Pons (tissue), 1 donor: ENCODE measurements at regions not wholly inside any gene's neighbourhood (a gene's known extent, or its start where the extent isn't known, plus 50 kb on each side); places are given as distances from the start of the nearest gene placed in this dataset.
"Not testable (repeated sequence)": the region's sequence is repeated elsewhere in the genome, so short reads cannot be mapped to it uniquely, and the experiment has no call there.

Experiments used
- DNase-seq: peaks from one replicate; pipeline ENCODE4 v3.0.0-alpha.2; 2016; ENCODE audit warnings: low spot score

GRCh38 chrX:39675619-39676018 lies 422.1 kb downstream of the BCOR start:
- peak; percentile 4 for DNase-seq

GRCh38 chrX:39676434-39676833 lies 421.3 kb downstream of the BCOR start:
- no peak for DNase-seq

- DNase-seq, result no peak
These were observed 420.2 kb downstream of the BCOR start for GRCh38 chrX:39677585-39677977.

DNA sequence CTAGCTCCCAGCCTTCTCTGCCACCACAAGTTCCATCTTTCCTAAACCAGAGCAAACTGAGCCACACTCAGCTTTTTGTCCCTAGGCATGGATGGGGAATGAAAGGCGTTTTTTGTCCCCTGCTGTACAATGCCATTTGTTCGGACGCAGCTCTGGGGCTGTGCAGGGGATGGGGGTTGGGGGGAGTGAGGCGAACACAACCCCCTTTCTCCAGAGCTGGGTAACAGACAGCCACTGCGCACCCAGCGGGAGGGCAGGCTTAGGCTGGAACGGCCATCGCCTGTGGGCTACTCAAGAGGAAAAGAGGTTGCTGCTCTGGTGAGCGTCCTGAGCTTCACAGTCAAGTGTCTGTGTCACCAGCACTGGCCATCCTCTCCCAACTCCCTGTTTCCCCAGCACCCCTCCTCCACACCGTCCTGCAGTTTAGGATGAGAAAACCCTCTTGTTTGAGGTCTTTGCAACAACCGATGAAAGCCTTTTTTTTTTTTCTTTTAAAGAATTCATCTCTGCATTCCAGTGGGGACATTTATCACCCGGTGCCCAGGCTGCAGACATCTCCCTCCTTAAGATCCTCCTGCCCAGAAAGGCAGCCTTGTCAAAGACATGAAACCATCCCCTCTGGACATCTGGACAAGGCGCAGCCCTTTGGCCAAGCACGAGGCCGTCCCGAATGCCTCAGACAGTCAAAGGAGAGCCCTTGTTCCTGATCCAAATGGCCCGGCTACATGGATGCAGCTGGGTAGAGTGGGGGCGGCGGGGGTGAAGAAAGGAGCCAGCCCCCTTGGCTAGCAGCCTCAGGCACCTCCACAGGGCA lies 419.6 kb downstream of the BCOR start:
- peak; percentile 92 for DNase-seq

DNA sequence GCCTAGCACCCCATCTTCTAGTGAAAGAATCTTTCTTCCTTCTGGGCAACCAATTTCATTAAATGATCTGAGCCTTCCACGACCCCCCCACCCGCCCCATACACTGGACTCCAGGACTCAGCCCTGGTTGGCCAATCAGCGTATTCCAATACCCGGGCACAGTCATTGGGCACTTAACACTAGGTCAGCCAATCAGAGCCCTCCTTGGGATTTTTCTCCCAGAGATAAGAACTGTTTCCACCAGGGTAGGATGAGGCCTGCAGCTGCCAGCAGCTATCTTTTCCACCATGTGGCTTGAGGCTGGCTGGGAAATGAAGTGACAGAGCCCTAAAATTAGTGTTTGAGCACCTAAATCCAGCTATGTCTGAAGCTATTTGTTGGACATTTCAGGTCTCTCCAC lies 418.8 kb downstream of the BCOR start:
- DNase-seq, result peak; percentile 51

GRCh38 chrX:39679497-39680157 lies 418.1 kb downstream of the BCOR start:
- no peak for DNase-seq

DNA sequence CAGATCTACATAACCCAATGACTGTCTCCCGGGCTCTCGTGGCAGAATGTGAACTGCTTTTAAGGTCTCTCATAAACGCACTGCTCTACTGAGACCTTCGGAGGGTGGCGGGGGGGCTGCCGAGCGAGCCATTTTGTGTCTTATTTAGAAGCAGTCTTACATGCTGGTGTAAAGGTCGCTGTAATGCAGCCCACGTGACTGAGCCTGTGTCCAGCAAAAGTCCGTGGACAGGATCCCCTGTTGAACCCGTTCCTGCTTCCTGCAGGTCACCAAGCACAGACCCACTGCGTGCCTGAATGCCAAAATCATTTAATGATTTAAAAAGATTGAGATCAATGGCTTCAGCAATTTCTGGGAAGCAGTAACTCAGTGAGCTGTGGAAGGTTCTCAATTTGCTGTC lies 415.9 kb downstream of the BCOR start:
- no peak for DNase-seq

DNA sequence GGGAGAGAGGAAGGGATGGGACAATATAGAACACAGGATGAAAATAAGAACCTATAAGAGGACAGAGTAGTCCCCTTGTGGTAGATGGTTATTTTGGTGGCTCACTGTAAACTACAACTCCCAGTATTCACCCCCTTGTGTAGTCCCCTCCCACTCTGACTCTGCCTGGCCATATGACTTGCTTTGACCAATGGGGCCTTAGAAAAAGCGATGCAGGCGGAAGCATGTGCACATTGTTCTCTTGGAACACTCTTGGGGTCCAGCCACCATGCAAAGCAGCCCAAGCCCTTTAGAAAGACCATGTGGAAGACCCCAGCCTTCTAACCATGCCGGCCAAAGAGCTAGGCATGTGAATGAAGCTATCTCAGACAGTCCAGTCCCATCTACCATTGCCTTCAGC lies 415.0 kb downstream of the BCOR start:
- no peak for DNase-seq

DNA sequence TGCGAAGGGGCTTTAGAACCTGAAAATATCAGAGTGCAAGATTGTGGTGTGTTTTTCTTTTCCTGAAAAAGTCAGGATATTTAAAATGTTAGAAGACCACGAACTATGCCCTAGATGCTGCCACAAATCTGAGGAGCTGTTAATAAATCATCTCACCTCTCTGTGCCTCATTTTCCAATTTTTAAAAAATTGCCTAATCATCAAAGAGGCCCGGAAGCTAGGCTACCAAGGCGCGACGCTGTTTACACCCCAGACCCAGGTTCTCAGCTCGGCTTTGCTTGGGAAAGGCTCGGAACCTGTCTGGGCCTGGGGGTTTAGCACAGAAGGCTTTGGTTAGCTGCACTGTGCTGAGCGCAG lies 409.6 kb downstream of the BCOR start:
- DNase-seq, result no peak

GRCh38 chrX:39688576-39689375 lies 409.0 kb downstream of the BCOR start:
- peak; percentile 65 for DNase-seq

DNA sequence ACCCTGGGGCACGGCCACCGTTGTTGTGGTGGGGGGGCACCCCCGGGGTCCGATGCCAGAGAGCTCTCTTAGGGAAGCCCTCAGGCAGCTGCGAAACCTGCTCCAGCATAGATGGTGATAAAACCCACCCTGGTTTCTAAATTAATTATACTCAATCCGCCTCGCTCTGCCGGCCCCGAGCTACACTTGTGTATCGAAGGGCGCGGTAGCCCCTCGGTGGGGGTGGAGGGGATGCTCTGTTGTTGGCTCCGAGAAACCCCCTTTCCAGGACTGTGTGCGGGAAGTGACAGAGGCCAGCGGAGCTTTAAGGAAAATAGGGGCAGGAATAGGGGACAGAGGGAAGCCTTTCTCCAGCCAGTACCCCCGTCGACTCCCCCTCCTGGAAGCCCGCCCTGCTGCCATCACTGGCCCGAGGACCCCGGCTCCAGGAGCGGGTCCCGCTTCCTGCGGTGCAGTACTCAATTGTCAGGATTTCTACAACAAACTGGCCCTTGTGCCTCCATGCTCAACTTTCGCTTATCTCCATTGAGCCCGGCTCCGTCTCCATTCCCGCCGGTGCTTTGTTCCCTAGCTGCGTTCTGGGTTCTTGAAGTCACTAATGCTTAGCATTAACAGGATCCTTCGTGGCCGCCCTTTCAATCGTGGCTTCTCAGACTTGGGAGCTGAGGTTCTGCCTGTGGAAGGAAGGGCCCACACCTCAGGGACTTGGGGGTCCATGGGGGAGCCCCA lies 408.2 kb downstream of the BCOR start:
- no peak for DNase-seq

DNA sequence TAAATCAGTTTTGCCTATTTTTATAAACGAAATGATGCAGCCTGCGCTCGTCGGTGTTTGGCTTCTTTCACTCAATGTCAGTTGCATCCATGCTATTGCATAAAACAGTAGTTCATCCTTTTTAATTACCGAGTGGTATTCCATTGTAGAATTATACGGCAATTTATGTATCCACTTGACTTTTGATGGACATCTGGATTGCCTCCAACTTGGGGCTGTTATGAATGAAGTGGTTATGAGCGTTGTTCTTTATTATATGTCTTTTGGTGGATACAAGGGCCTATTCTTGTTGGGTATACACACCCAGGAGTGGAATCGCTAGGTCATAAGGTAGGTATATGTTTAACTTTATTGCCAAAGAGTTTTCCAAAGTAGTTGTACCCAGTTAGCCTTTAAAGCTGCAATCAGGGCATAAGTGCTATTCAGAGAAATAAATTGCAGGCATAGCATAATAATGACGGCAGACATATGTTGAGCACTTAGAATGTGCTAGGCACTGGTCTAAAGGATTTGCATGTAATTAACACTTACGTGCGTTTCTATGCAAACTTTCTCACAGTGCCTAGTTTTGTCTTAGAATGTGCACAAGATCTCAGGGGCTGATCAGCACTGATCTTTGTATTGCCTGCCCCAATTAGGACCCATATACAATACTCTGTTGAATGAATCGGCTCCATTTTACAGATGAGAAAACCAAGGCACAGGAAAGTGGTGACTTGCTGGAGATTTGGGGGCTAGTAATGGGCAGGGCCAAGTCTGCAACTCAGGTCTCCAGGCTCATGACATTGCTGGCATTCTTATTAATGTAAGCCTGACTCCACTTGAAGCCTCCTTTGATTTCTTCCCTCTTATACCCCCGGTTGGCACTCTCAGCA lies 407.0 kb downstream of the BCOR start:
- no peak for DNase-seq

DNA sequence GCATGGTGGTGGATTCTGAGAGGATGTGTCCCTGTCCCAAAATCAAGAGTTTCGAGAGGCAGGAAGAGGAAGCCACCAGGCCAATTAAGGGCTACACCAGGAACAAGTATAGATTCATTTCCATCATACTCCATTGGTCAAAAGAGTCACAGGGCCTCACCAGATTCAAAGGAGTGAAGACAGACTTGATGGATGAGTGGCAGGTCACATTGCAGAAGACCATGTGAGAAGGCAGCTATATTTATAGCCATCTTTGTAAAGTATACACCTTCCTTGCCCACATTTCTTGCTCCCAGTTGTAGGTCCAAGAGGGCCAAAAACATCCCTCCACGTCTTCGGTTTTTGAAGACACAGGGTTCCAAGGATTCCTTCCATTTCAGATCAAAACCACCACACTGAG lies 406.0 kb downstream of the BCOR start:
- DNase-seq, result no peak

DNA sequence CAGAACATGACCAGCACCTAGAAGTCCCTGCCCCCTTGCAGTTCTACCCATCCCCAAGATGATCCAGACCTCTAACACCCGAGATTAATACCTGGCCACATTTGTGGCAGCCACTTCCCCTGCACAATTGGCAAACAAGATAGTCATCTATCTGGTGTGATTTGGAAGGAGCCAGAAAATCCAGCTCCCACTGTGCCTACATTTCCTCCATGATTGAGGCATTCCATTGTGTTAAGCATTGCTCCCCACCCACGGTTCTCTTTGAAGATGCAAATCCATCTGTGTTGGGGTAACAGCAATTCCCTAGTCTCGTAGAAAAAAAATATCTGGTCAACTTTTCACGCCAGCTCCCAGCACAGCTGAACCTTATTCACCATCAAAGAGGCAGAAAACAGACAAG lies 405.0 kb downstream of the BCOR start:
- DNase-seq, result no peak

GRCh38 chrX:39693298-39693697 lies 404.5 kb downstream of the BCOR start:
- DNase-seq, result no peak

- DNase-seq, result not testable (repeated sequence)
These were observed 395.1 kb downstream of the BCOR start for GRCh38 chrX:39702636-39703035.

DNA sequence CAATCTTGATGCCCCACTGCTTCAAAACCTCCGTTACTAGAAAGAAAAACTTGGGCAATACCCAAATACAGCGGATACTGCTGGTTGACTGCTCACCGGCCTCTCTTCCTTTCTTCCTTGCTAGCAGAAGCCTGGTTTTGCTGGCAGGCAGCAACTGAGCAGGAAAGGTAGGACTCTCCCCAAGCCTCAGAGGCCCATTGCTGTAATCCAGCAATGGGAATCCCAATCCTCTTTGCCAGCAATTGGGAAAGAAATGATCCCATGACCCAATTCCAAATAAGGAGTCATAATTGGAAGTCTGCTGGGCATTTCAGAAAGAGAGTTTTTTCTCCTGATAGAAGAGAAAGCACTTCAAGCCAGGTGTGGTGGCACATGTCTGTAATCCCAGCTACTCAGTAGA lies 394.5 kb downstream of the BCOR start:
- no peak for DNase-seq

DNA sequence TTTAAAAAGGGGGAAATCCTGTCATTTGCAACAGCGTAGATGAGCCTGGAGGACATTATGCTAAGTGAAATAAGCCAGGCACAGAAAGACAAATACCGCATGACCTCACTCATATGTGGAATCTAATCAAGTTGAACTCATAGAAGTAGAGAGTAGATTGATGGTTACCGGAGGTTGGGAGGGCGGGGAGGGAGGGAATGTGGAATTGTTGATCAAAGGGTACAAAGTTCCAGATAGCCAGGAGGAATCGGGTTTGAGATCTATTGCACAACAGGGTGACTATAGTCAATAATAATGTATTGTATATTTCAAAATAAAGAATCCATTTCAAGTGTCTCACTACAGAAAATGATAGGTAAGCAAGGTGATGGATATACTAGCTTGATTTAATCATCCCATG lies 393.2 kb downstream of the BCOR start:
- no peak for DNase-seq

DNA sequence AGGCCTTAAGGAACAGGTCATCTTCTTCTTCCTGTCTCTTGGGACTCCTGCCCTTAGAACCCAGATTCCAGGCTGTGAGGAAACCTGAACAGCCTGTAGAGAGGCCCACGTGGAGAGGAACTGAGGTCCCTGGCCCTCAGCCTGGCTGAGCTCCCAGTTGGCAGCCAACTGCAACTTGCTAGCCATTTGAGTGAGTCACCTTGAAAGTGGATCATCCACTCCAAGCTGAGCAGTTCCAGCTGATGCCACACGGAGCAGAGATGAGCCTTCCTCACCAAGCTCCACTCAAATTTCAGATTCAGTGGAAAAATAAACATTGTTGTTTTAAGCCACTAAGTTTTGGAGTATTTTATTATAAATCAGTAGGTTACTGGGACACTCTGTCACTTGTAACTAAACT lies 392.5 kb downstream of the BCOR start:
- peak; percentile 14 for DNase-seq

DNA sequence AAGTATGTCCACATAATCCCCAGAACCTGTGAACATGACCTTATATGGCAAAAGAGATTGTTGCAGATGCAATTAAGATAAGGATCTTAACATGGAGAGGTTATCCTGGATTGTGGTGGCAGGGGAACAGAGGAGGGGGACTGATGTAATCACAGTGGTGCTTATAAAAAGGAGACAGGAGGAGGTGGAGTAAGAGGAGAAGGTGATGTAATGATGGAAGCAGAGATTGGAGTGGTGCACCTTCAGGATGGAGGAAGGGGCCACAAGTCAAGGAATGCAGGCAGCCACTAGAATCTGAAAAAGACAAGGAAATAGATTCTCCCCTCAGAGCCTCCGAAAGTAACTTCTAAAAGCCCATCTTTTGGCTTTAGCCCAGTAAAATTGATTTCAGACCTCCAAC lies 388.4 kb downstream of the BCOR start:
- DNase-seq, result no peak

DNA sequence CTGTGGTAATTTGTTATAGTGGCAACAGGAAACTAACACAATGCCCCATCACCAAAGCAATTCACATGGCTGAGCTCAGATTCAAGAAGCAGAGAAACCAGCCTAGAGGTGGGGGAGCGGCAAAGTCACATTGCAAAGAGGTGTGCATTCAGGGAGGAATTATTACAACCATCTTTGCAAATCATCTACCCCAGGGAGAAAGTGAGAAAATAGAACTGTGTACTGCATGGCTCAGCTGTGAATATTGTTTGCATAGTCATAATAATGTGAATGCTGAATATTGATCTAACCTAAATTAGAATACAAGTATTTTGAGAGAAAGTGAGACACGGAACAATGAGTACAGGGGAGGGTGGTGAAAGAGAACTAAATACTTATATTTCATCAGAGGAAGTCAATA lies 387.9 kb downstream of the BCOR start:
- DNase-seq, result no peak
